A549 (cell line): ENCODE measurements at regions not wholly inside any gene's neighbourhood (a gene's known extent, or its start where the extent isn't known, plus 50 kb on each side); places are given as distances from the start of the nearest gene placed in this dataset.

Experiments used
- JUN ChIP-seq, 2 experiments: fragments of >200 bp; sonication (Bioruptor Twin); formaldehyde crosslinking; IDR thresholded peaks; 2 replicates in 1 of 2; 3 replicates in 1 of 2; pipeline ENCODE4 v1.6.1; 2016 to 2017
- POLR2A ChIP-seq: IDR thresholded peaks from 2 replicates; pipeline ENCODE4 v1.6.1; 2012; ENCODE audit warnings: mild to moderate bottlenecking, low read length
- RAD21 ChIP-seq, 2 experiments: fragments of >200 bp in 1 of 2; sonication (Bioruptor Twin) in 1 of 2; formaldehyde crosslinking in 1 of 2; IDR thresholded peaks in 1 of 2; conservative IDR thresholded peaks in 1 of 2; 2 replicates in 1 of 2; 3 replicates in 1 of 2; pipeline ENCODE4 v1.6.1; 2012 to 2018; ENCODE audit warnings: inconsistent platforms in 1 of 2
- RCOR1 ChIP-seq: fragments of 150-350 bp; IDR thresholded peaks from 2 replicates; pipeline ENCODE4 v1.6.1; 2014; ENCODE audit warnings: antibody characterized with exemption, low read length, low read depth
- TF ChIP-seq, protein P1 (sequence below): fragments of >200 bp; sonication (Bioruptor Twin); formaldehyde crosslinking; IDR thresholded peaks from 3 replicates; pipeline ENCODE4 v1.5.1; 2016
- TF ChIP-seq, protein P2 (sequence below): fragments of >200 bp; sonication (Bioruptor Twin); formaldehyde crosslinking; IDR thresholded peaks from 3 replicates; pipeline ENCODE4 v1.6.1; 2016
- TF ChIP-seq, protein P3 (sequence below): IDR thresholded peaks from 2 replicates; pipeline ENCODE4 v1.6.1; 2012
- TF ChIP-seq, protein P4 (sequence below): IDR thresholded peaks from 2 replicates; pipeline ENCODE4 v1.6.1; 2012

DNA sequence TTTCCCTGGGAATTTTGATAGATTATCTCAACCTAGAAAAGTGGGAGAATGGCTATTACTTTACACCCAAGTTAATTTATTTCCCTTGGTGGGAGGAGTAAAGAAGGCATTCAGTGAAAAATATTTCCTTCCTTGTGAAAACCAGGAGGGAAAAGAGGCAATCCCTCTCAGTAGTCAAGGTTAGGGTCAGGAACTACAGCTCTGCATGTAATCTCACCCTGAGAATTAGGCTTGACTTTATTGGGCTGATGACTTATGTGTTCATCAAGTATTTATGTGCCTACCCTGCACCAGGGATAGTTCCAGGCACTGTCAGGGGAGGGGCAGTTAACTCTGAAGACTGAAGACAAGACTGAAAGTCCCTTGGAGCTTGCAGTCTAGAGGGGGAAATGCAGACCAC is 281.8 kb downstream of the DLEU7 start:
- TF ChIP-seq, protein P1, sequence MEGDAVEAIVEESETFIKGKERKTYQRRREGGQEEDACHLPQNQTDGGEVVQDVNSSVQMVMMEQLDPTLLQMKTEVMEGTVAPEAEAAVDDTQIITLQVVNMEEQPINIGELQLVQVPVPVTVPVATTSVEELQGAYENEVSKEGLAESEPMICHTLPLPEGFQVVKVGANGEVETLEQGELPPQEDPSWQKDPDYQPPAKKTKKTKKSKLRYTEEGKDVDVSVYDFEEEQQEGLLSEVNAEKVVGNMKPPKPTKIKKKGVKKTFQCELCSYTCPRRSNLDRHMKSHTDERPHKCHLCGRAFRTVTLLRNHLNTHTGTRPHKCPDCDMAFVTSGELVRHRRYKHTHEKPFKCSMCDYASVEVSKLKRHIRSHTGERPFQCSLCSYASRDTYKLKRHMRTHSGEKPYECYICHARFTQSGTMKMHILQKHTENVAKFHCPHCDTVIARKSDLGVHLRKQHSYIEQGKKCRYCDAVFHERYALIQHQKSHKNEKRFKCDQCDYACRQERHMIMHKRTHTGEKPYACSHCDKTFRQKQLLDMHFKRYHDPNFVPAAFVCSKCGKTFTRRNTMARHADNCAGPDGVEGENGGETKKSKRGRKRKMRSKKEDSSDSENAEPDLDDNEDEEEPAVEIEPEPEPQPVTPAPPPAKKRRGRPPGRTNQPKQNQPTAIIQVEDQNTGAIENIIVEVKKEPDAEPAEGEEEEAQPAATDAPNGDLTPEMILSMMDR, result no peak
- no peak for TF ChIP-seq JUN (IDR thresholded peaks at IDR 0.05)
- TF ChIP-seq, protein P2, sequence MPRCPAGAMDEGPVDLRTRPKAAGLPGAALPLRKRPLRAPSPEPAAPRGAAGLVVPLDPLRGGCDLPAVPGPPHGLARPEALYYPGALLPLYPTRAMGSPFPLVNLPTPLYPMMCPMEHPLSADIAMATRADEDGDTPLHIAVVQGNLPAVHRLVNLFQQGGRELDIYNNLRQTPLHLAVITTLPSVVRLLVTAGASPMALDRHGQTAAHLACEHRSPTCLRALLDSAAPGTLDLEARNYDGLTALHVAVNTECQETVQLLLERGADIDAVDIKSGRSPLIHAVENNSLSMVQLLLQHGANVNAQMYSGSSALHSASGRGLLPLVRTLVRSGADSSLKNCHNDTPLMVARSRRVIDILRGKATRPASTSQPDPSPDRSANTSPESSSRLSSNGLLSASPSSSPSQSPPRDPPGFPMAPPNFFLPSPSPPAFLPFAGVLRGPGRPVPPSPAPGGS, result no peak
- TF ChIP-seq, protein P3, sequence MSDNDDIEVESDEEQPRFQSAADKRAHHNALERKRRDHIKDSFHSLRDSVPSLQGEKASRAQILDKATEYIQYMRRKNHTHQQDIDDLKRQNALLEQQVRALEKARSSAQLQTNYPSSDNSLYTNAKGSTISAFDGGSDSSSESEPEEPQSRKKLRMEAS, result no peak
- no peak for TF ChIP-seq POLR2A
- TF ChIP-seq, protein P4, sequence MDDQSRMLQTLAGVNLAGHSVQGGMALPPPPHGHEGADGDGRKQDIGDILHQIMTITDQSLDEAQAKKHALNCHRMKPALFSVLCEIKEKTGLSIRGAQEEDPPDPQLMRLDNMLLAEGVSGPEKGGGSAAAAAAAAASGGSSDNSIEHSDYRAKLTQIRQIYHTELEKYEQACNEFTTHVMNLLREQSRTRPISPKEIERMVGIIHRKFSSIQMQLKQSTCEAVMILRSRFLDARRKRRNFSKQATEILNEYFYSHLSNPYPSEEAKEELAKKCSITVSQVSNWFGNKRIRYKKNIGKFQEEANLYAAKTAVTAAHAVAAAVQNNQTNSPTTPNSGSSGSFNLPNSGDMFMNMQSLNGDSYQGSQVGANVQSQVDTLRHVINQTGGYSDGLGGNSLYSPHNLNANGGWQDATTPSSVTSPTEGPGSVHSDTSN, result no peak
- no peak for TF ChIP-seq RCOR1
- no peak for TF ChIP-seq RAD21 (conservative IDR thresholded peaks at IDR 0.05 in 1 of 2, IDR thresholded peaks at IDR 0.05 in 1 of 2)
